ENCODE measurements at regions not wholly inside any gene's neighbourhood (a gene's known extent, or its start where the extent isn't known, plus 50 kb on each side); places are given as distances from the start of the nearest gene placed in this dataset.

- TF ChIP-seq, protein P1, sequence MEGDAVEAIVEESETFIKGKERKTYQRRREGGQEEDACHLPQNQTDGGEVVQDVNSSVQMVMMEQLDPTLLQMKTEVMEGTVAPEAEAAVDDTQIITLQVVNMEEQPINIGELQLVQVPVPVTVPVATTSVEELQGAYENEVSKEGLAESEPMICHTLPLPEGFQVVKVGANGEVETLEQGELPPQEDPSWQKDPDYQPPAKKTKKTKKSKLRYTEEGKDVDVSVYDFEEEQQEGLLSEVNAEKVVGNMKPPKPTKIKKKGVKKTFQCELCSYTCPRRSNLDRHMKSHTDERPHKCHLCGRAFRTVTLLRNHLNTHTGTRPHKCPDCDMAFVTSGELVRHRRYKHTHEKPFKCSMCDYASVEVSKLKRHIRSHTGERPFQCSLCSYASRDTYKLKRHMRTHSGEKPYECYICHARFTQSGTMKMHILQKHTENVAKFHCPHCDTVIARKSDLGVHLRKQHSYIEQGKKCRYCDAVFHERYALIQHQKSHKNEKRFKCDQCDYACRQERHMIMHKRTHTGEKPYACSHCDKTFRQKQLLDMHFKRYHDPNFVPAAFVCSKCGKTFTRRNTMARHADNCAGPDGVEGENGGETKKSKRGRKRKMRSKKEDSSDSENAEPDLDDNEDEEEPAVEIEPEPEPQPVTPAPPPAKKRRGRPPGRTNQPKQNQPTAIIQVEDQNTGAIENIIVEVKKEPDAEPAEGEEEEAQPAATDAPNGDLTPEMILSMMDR (IDR thresholded peaks at IDR 0.05; ENCODE audit: insufficient read depth, low read length), result no peak
- TF ChIP-seq, protein P2, sequence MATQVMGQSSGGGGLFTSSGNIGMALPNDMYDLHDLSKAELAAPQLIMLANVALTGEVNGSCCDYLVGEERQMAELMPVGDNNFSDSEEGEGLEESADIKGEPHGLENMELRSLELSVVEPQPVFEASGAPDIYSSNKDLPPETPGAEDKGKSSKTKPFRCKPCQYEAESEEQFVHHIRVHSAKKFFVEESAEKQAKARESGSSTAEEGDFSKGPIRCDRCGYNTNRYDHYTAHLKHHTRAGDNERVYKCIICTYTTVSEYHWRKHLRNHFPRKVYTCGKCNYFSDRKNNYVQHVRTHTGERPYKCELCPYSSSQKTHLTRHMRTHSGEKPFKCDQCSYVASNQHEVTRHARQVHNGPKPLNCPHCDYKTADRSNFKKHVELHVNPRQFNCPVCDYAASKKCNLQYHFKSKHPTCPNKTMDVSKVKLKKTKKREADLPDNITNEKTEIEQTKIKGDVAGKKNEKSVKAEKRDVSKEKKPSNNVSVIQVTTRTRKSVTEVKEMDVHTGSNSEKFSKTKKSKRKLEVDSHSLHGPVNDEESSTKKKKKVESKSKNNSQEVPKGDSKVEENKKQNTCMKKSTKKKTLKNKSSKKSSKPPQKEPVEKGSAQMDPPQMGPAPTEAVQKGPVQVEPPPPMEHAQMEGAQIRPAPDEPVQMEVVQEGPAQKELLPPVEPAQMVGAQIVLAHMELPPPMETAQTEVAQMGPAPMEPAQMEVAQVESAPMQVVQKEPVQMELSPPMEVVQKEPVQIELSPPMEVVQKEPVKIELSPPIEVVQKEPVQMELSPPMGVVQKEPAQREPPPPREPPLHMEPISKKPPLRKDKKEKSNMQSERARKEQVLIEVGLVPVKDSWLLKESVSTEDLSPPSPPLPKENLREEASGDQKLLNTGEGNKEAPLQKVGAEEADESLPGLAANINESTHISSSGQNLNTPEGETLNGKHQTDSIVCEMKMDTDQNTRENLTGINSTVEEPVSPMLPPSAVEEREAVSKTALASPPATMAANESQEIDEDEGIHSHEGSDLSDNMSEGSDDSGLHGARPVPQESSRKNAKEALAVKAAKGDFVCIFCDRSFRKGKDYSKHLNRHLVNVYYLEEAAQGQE (IDR thresholded peaks at IDR 0.05; ENCODE audit: insufficient replicate concordance, low read depth), result no peak
- TF ChIP-seq POLR2AphosphoS5 (IDR thresholded peaks at IDR 0.05; ENCODE audit: low read depth), result no peak
These were observed 193.9 kb downstream of the ICE1 start for GRCh38 chr5:5616247-5616895.

All from HL-60 (cell line).